22Rv1 (cell line): ENCODE measurements at regions not wholly inside any gene's neighbourhood (a gene's known extent, or its start where the extent isn't known, plus 50 kb on each side); places are given as distances from the start of the nearest gene placed in this dataset.

Experiments used
- CTCF ChIP-seq: fragments of 450-650 bp; IDR thresholded peaks from 2 replicates; pipeline ENCODE4 v1.5.1; 2017; ENCODE audit warnings: mild to moderate bottlenecking
- ZFX ChIP-seq: fragments of 450-650 bp; IDR thresholded peaks from 2 replicates; pipeline ENCODE4 v1.6.1; 2017; ENCODE audit warnings: antibody characterized with exemption, borderline replicate concordance

- TF ChIP-seq CTCF (no peak), ZFX (no peak)
These were observed 330.0 kb downstream of the TLL1 start for GRCh38 chr4:166202991-166203390.
